NCI-H1048 (cell line): ENCODE measurements at regions not wholly inside any gene's neighbourhood (a gene's known extent, or its start where the extent isn't known, plus 50 kb on each side); places are given as distances from the start of the nearest gene placed in this dataset.
"Not testable (repeated sequence)": the region's sequence is repeated elsewhere in the genome, so short reads cannot be mapped to it uniquely, and the experiment has no call there.

Source experiments
- DNase-seq: peaks from one replicate; lab custom pipeline; 2025; lab: John Stamatoyannopoulos, UW

- no peak for DNase-seq
Observed at GRCh38 chr1:221965252-221965651, 223.4 kb upstream of the DUSP10 start.

DNA sequence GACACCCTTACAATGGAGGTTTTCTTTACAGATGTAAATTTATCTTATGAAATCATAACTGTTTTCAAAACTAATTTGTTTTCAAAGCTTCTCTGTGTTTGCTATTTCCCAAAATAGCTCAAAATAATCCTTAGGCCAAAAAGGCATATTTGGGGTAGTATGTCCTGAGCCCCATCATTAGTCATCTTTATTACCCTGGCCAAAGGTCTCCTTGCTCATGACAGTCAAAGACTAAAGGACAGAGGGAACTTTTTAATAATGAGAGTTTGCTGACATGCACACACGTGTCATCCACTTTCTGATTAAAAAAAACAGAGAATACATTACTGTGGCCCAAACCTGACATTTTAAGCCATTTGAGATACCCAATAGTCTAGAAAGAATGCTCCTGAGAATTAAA is 221.9 kb upstream of the DUSP10 start:
- no peak for DNase-seq

GRCh38 chr1:221962385-221962784 is 220.5 kb upstream of the DUSP10 start:
- no peak for DNase-seq

GRCh38 chr1:221961532-221962292 is 219.8 kb upstream of the DUSP10 start:
- DNase-seq: no peak

- DNase-seq: not testable (repeated sequence)
Observed at GRCh38 chr1:221958161-221958562, 216.3 kb upstream of the DUSP10 start.

DNA sequence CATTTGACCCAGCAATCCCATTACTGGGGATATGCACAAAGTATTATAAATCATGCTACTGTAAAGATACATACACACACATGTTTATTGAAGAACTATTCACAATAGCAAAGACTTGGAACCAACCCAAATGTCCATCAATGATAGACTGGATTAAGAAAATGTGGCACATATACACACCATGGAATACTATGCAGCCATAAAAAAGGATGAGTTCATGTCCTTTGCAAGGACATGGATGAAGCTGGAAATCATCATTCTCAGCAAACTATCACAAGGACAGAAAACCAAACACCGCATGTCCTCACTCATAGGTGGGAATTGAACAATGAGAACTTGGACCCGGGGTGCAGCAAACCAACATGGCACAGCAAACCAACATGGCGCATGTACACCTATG is 215.5 kb upstream of the DUSP10 start:
- not testable (repeated sequence) for DNase-seq

DNA sequence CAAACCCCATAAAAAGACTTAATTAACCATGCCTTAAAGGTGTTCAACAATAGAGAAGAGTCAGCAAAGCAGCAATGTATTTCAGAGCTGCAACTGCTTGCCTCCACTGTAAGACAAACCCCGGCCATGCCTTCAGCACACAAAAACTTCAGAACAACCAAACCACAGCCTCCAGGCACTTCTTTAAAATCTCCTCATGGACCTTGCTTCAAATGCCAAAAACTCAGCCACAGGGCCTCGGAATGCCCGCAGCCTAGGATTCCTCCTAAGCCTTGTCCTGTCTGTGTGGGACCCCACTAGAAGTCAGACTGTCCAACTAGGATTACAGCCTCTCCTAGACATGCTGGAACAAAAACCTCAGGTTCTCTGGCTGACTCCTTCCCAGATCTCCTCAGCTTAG is 208.1 kb upstream of the DUSP10 start:
- DNase-seq: no peak

- DNase-seq: no peak
Observed at GRCh38 chr1:221948459-221948858, 206.6 kb upstream of the DUSP10 start.

- no peak for DNase-seq
Observed at GRCh38 chr1:221947731-221948130, 205.8 kb upstream of the DUSP10 start.

- no peak for DNase-seq
Observed at GRCh38 chr1:221946768-221947167, 204.9 kb upstream of the DUSP10 start.

DNA sequence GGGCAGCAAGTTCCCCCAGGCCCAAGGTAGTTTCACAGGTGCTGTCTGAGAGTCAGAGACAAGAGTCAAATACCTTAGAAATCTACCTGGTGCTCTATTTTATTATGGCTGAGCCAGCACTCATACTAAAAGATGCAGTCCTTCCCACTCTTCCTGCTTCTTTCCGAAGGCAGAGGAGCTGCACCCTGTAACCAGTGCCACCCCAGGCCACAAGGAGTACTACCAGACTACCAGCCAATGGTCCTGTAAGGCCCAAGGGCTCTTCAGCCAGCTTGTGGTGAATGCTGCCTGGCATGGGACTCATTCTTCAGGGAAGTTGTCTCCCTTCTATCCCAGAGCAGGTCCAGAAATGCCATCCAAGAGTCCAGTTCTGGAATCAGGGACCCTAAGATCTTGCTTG is 203.8 kb upstream of the DUSP10 start:
- no peak for DNase-seq

GRCh38 chr1:221944247-221944870 is 202.5 kb upstream of the DUSP10 start:
- DNase-seq: no peak

DNA sequence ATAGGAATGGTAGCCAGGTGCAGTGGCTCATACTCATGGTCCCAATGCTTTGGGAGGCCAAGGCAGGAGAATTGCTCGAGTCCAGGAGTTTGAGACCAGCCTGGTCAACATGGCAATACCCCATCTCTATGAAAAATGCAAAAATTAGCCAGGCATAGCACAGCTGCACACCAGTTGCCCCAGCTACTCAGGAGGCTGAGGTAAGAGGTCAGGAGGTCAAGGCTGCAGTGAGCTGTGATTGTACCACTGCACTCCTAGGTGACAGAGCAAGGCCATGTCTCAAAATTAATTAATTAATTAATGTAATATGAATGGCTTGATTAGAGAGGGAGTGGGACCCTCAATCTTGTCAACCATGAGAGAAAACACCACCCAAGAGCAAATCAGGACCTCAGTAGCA is 198.7 kb upstream of the DUSP10 start:
- DNase-seq: no peak

- DNase-seq: no peak
Observed at GRCh38 chr1:221939607-221940006, 197.7 kb upstream of the DUSP10 start.

- DNase-seq: no peak
Observed at GRCh38 chr1:221937155-221937953, 195.5 kb upstream of the DUSP10 start.

DNA sequence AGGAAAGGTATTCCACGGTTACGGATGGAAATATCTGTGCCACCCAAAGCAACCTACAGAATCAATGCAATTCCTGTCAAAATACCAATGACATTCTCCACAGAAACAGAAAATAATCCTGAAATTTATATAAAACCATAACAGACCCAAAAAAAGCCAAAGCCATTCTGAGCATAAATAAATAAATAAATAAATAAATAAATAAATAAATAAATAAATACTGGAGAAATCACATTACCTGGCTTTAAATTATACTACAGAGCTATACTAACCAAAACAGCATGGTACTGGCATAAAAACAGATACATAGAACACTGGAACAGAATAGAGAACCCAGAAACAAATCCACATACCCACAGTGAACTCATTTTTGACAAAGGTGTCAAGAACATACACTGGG is 191.9 kb upstream of the DUSP10 start:
- no peak for DNase-seq

- no peak for DNase-seq
Observed at GRCh38 chr1:221926441-221926840, 184.6 kb upstream of the DUSP10 start.

- no peak for DNase-seq
Observed at GRCh38 chr1:221925947-221926346, 184.1 kb upstream of the DUSP10 start.

- DNase-seq: no peak
Observed at GRCh38 chr1:221923929-221924598, 182.2 kb upstream of the DUSP10 start.

DNA sequence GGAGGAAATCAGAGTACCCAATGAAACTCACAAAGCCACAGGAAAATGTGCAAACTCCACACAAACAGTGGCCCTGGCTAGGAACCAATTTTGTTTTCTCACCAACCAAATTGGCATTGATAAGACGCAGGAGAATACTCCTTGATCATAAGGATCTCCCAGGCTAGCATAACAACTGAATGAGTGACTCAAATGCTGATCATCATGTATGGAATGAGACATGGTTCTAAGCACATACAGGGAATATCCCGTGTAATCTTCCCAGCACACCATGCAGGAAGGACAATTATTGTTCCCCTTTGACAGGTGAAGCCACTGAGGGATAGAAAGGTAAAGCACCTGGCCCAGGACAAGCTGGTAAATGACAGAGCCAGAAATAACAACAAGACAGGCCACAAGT is 180.0 kb upstream of the DUSP10 start:
- no peak for DNase-seq

DNA sequence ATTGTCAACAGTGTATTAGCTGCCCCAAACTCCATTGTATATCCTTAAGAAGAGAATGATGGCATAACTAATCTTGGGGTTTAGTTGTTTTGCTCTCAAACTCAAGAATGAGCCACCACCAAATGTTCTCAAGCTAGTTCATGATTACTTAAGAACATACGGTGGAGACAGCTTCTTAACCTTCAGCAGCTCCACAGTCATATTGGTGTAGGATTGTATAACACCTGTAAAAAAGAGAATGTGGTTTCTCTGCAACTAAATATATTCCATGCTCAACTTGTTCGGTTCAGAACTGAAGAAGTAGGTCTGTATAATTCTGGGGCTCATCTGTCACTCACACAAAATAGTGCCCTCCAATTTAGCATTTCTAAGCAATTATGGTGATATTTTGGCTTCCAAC is 177.9 kb upstream of the DUSP10 start:
- no peak for DNase-seq

DNA sequence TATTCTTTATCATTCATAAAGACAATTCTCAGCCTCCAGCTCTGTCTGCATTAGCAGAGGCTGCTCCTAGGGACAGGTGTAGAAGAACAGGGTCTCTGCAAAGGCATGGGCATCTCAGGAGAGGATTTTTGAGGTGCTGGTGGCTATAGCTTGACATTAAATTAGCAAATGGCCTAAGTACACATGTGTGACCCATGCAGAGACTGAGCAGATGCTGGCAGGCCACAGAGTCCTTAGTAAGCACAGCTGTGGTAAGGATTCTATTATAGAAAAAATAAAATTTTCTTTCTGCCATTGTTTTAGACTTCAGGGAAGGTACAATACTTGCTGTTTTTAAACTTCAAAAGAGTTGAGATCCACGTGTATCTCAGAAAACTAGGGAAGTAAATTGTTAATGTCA is 177.5 kb upstream of the DUSP10 start:
- no peak for DNase-seq

GRCh38 chr1:221916176-221916575 is 174.3 kb upstream of the DUSP10 start:
- no peak for DNase-seq
